WERI-Rb-1 (cell line): ENCODE measurements at regions not wholly inside any gene's neighbourhood (a gene's known extent, or its start where the extent isn't known, plus 50 kb on each side); places are given as distances from the start of the nearest gene placed in this dataset.

ENCODE experiments used
- DNase-seq: peaks from one replicate; pipeline ENCODE4 v3.0.0-alpha.2; 2020
- H3K27ac ChIP-seq: fragments of 250-450 bp; sonication (Bioruptor Pico); 2 replicates; pipeline ENCODE4 v1.5.1; 2020; ENCODE audit warnings: mild to moderate bottlenecking, moderate library complexity
- H3K27me3 ChIP-seq: fragments of 250-450 bp; sonication (Bioruptor Pico); 2 replicates; pipeline ENCODE4 v1.5.1; 2021; ENCODE audit warnings: mild to moderate bottlenecking, low read depth, moderate library complexity; ENCODE audit not compliant: insufficient read depth, severe bottlenecking
- H3K36me3 ChIP-seq: fragments of 250-450 bp; sonication (Bioruptor Pico); 2 replicates; pipeline ENCODE4 v1.5.1; 2020; ENCODE audit warnings: mild to moderate bottlenecking, moderate library complexity
- H3K4me3 ChIP-seq: 2 replicates; pipeline ENCODE4 v1.5.1; 2011; ENCODE audit warnings: low read depth, mild to moderate bottlenecking, control low read depth, low read length
- H3K9me3 ChIP-seq: fragments of 250-450 bp; sonication (Bioruptor Pico); 2 replicates; pipeline ENCODE4 v1.5.1; 2021; ENCODE audit warnings: mild to moderate bottlenecking, moderate library complexity; ENCODE audit not compliant: severe bottlenecking
- TF ChIP-seq, protein P1 (sequence below): IDR thresholded peaks from 2 replicates; pipeline ENCODE4 v1.5.1; 2011; ENCODE audit warnings: low read depth, mild to moderate bottlenecking, control low read depth, inconsistent platforms, low read length

DNA sequence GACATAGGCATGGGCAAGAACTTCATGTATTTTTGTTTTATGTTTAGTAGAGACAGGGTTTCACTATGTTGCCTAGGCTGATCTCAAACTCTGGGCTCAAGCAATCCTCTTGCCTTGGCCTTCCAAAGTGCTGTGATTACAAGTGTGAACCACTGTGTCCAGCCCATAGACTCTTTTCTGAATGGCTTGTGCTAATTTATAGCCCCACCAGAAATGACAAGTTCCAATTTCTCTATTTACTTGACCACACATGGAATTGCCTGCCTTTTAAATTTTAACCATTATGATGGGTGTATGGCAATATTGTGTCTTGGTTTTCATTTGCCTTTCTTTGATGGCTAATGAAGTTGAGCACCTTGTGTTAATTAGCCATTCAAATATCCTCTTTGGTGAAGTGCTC, 85.8 kb upstream of the NECTIN1 start:
- Histone ChIP-seq H3K9me3 (no peaks in the 10 kb centered on the region), H3K36me3 (no peaks in the 10 kb centered on the region), H3K27ac (no peak overlapping the region), H3K4me3 (no peak overlapping the region), H3K27me3 (no peaks in the 10 kb centered on the region)
- TF ChIP-seq, protein P1, sequence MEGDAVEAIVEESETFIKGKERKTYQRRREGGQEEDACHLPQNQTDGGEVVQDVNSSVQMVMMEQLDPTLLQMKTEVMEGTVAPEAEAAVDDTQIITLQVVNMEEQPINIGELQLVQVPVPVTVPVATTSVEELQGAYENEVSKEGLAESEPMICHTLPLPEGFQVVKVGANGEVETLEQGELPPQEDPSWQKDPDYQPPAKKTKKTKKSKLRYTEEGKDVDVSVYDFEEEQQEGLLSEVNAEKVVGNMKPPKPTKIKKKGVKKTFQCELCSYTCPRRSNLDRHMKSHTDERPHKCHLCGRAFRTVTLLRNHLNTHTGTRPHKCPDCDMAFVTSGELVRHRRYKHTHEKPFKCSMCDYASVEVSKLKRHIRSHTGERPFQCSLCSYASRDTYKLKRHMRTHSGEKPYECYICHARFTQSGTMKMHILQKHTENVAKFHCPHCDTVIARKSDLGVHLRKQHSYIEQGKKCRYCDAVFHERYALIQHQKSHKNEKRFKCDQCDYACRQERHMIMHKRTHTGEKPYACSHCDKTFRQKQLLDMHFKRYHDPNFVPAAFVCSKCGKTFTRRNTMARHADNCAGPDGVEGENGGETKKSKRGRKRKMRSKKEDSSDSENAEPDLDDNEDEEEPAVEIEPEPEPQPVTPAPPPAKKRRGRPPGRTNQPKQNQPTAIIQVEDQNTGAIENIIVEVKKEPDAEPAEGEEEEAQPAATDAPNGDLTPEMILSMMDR, result no peak
- DNase-seq, result no peak

DNA sequence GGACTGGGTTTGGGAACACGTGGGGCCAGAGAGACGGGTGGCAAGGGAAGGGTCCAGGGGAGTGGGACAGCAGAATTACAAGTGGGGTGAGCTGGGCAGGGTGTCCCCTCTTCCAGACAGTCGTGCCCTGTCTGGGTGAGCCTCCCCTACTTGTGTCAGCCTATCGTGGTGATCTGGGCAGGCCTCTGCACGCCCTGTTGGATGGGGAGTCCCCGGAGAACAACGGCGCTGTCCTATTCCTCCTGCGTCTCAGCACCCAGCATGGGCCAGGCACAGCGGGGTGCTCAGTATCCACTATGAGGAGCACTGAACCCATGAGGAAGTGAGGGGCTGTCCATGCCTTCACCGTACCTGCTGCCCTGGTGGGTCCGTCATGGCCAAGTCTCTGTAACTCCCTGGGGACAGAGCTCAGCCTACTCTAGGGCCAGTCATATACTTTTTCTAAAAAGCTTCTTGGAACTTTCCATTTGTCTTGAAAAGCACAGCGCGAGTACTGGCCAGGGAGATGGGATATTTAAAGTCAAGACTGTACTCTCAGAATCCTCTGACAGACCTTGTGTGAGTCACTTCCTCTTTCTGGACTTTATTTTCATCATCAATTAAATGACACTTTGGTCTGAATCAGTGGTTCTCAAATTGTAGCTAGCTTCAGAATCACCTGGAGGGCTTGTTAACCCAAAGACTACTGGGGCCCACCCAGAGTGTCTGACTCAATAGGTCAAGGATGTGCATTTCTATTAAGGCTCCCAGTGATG, 81.7 kb upstream of the NECTIN1 start:
- Histone ChIP-seq H3K9me3 (no peaks in the 10 kb centered on the region), H3K36me3 (no peaks in the 10 kb centered on the region), H3K4me3 (no peak overlapping the region), H3K27ac (no peak overlapping the region), H3K27me3 (no peaks in the 10 kb centered on the region)
- no peak for DNase-seq
- TF ChIP-seq, protein P1, result no peak

DNA sequence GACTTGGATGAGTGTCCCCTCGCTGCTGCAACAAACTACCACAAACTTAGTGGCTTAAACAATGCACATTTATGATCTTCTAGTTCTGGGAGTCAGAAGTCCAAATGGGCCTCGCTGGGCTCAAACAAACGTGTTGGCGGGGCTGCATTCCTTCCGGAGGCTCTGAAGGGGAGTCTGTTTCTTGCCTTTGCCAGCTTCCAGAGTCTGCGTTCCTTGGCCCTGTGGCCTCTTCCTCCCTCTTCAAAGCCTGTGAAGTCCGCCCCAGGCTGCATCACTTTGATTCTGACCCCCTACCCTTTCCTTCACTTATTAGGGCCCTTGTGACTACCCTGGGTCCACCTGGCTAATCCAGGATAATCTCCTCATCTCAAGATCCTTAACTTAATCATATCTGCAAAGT, 80.3 kb upstream of the NECTIN1 start:
- Histone ChIP-seq H3K9me3 (no peaks in the 10 kb centered on the region), H3K4me3 (0 out of 2 replicates have a peak overlapping the region, but pooled peaks have one; percentile 0), H3K27ac (peak overlapping the region; percentile 45), H3K27me3 (no peaks in the 10 kb centered on the region), H3K36me3 (no peaks in the 10 kb centered on the region)
- DNase-seq, result peak; percentile 63
- TF ChIP-seq, protein P1, result no peak

DNA sequence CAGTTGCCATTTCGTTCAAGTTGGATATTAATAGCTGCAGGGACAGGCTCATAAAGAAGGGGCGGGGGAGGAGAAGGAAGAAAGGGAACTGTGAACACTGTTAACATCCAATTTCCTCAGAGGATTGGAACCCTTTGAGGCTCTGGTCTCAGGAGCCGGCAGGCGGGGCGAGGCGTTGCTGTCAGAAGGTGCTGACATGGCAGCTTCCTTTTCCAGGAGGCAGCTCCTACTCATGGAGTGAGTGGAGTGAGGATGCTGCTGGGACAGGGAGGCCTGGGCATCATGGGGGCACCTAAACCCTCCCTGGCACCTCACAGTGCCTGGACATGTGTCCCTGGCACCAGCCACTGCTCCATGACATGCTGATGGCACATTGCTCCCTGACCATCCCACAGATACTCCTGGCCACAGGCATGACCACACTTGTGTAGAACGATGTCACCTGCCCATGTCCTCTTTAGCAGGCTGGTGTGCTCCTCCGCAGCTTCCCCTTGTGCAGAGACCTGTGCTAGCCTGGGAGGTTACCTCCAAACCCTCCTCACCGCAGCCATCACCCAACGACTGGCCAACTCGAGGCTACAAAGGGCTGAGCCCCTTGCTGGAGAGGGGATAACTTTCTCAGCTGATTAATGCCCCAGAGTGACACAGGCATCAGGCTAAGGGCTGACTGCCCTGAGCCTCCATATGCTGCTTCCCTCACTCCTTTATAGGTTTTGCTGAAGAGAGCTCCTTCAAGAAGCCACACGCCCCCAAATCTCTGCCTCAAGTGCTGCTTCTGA, 79.6 kb upstream of the NECTIN1 start:
- H3K27ac ChIP-seq, result peak overlapping the region; percentile 45
- no peaks in the 10 kb centered on the region for H3K9me3 ChIP-seq
- no peaks in the 10 kb centered on the region for H3K36me3 ChIP-seq
- H3K27me3 ChIP-seq, result no peaks in the 10 kb centered on the region
- DNase-seq, result peak; percentile 70
- no peak overlapping the region for H3K4me3 ChIP-seq
- TF ChIP-seq, protein P1, result no peak

DNA sequence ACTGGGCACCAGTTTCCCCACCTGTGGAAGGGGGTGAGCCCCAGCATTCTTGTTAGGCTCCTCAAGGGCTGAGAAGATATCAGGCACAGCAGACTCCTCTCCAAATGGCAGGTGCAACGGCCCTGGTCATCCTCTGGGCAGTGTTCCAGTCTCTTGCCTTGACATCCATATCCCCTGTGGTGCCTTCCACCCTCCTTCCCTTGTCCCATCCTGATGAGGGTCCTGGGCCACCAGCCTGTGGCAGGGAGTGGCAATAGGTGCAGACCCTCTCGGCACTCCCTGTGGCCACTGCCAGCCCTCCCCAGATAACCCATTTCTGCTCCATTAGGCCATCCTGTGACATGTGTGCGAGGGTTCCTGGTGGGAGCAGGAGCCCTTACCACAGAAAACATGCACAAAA, 78.8 kb upstream of the NECTIN1 start:
- H3K27me3 ChIP-seq, result no peaks in the 10 kb centered on the region
- TF ChIP-seq, protein P1, result no peak
- H3K27ac ChIP-seq, result no peak overlapping the region
- no peak overlapping the region for H3K4me3 ChIP-seq
- H3K9me3 ChIP-seq, result no peaks in the 10 kb centered on the region
- no peak for DNase-seq
- no peaks in the 10 kb centered on the region for H3K36me3 ChIP-seq
